ENCODE measurements at regions not wholly inside any gene's neighbourhood (a gene's known extent, or its start where the extent isn't known, plus 50 kb on each side); places are given as distances from the start of the nearest gene placed in this dataset.

- TF ChIP-seq POLR2AphosphoS5 (IDR thresholded peaks at IDR 0.05): no peak
- no peak for TF ChIP-seq CTCF (IDR thresholded peaks at IDR 0.05)
- no peak for TF ChIP-seq POLR2A (IDR thresholded peaks at IDR 0.05)
These were observed 51.5 kb upstream of the DDR1 start for GRCh38 chr6:30832864-30833263.

All from breast epithelium (tissue), 3 donors.